ENCODE measurements at regions not wholly inside any gene's neighbourhood (a gene's known extent, or its start where the extent isn't known, plus 50 kb on each side); places are given as distances from the start of the nearest gene placed in this dataset.

GRCh38 chrX:17323397-17323796 lies 51.6 kb upstream of the NHS start:
- H3K9me3 Mint-ChIP-seq, result peaks cover 3% of the 10 kb centered on the region
- no peaks in the 10 kb centered on the region for H3K36me3 Mint-ChIP-seq
- no peak overlapping the region for H3K4me3 Mint-ChIP-seq
- H3K4me1 Mint-ChIP-seq, result no peaks in the 10 kb centered on the region
- DNase-seq, result no peak
- CTCF ChIA-PET, result no interaction called here
- H3K27me3 Mint-ChIP-seq, result no peaks in the 10 kb centered on the region
- no peak overlapping the region for H3K27ac Mint-ChIP-seq

Measured in activated naive CD4-positive, alpha-beta T cell treated with anti-CD3 and anti-CD28 coated beads, Interleukin-2, amount 10 ng/mL, durations not matched to agents 7 days and 5 days (primary cell).